GM19351 (cell line): ENCODE measurements at regions not wholly inside any gene's neighbourhood (a gene's known extent, or its start where the extent isn't known, plus 50 kb on each side); places are given as distances from the start of the nearest gene placed in this dataset.

Source experiments
- ATAC-seq: cut with Tn5 transposase; IDR thresholded peaks from one replicate; pipeline ENCODE4 v1.9.1; 2021; ENCODE audit warnings: mild to moderate bottlenecking, moderate library complexity; ENCODE audit not compliant: unreplicated experiment

DNA sequence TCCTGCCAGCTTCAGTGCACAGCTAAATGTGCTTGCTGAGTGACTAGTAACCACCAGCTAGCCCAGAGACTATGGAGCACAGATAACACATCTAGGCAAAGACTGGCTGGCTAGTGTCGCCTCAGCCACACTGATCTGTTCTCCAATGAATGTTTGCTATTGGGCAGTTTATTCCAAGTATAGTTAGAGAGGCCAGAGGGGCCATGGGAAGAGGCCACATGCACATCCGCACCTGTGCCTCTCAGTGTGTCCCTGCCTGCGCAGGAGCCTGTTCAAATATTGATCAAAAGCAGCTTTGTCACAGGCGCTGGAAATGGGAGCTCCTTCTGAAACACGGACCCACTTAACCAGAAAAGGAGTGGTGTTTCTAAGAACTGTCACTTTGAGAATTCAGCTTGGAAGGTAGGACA is 51.3 kb upstream of the ATP1A1 start:
- no peak for ATAC-seq

DNA sequence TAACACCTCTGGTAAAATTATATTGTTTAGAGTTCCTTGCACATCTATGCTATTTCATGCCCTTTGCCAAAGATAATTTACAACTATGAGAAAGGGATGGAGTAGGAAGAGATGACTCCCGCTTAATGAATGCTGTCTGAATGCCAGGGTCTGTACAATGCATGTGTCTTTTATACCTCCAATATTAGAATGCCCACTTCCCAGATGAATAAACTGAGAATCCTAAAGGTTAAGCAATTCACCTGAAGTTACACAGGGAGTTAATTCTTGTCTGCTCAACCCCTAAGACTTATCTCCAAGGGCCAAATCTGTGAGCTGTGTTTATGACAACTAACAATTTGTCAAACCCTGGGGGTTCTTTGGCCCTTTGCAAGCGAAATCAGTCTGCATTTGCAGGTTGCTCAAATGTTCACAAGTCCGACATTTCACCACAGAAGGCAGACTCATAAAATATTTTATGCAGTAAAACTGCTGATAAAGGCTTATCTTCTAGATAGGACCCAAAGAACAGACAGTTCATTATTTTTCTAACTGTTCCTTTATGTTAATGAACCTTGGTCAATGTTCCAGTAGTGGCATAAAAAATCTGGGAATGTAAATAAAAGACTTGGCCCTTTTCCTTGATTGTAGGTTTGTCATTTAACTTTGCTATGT is 50.2 kb upstream of the ATP1A1 start:
- no peak for ATAC-seq
